ENCODE measurements at regions not wholly inside any gene's neighbourhood (a gene's known extent, or its start where the extent isn't known, plus 50 kb on each side); places are given as distances from the start of the nearest gene placed in this dataset.

- Histone ChIP-seq H3K27me3 (ENCODE audit: control insufficient read depth, insufficient read depth, low read length) (no peaks in the 10 kb centered on the region), H3K36me3 (ENCODE audit: control insufficient read depth, insufficient read depth, low read length) (no peaks in the 10 kb centered on the region), H3K4me3 (ENCODE audit: low read depth, low read length) (no peak overlapping the region)
- TF ChIP-seq, protein P1, sequence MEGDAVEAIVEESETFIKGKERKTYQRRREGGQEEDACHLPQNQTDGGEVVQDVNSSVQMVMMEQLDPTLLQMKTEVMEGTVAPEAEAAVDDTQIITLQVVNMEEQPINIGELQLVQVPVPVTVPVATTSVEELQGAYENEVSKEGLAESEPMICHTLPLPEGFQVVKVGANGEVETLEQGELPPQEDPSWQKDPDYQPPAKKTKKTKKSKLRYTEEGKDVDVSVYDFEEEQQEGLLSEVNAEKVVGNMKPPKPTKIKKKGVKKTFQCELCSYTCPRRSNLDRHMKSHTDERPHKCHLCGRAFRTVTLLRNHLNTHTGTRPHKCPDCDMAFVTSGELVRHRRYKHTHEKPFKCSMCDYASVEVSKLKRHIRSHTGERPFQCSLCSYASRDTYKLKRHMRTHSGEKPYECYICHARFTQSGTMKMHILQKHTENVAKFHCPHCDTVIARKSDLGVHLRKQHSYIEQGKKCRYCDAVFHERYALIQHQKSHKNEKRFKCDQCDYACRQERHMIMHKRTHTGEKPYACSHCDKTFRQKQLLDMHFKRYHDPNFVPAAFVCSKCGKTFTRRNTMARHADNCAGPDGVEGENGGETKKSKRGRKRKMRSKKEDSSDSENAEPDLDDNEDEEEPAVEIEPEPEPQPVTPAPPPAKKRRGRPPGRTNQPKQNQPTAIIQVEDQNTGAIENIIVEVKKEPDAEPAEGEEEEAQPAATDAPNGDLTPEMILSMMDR (IDR thresholded peaks at IDR 0.05; ENCODE audit: insufficient read depth, low read length, poor library complexity, severe bottlenecking) = no peak
- DNase-seq (ENCODE audit: low read depth) = no peak
Measured at GRCh38 chr3:154060238-154061000, 60.8 kb upstream of the ARHGEF26 start.

DNA sequence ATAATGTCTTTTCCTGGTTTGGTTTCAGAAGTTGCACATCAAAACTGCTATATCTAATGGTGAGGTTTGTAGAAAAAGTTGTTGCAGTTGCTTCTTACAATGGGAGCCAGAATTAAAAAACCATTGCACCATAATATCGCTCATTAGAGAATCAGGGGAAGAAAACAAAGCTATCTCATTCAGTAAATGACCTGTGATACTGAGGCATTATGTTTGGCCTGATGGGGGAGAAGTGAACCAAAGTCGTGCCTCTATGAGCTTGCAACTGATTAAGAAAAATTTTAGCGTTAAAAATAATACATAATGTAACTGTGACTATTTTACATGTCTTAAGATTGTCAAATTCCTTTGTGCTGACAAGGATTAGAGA lies 60.2 kb upstream of the ARHGEF26 start:
- Histone ChIP-seq H3K4me3 (ENCODE audit: low read depth, low read length) (no peak overlapping the region), H3K36me3 (ENCODE audit: control insufficient read depth, insufficient read depth, low read length) (no peaks in the 10 kb centered on the region), H3K27me3 (ENCODE audit: control insufficient read depth, insufficient read depth, low read length) (no peaks in the 10 kb centered on the region)
- DNase-seq (ENCODE audit: low read depth) = no peak
- TF ChIP-seq, protein P1 (IDR thresholded peaks at IDR 0.05; ENCODE audit: insufficient read depth, low read length, poor library complexity, severe bottlenecking) = no peak

DNA sequence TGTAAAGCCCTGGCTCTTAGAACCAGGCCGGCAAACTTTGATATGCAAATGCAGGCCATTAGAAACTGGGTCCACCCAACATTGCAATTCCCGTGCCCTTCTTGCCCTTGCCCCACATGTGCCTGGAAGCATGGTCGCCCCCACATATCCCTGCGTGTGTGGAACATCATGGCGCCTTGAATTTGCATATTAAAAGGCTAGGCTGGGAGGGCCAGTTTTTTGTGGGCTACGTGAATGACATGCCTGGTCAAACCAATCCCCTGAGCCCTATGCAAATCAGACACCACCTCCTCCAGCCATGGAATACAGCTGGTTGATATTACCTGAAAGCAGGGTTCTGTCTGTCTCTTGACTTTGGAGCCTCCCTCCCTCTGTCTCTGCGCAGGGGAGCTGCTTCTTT lies 58.7 kb upstream of the ARHGEF26 start:
- H3K4me3 ChIP-seq (ENCODE audit: low read depth, low read length) = no peak overlapping the region
- TF ChIP-seq, protein P1 (IDR thresholded peaks at IDR 0.05; ENCODE audit: insufficient read depth, low read length, poor library complexity, severe bottlenecking) = no peak
- no peaks in the 10 kb centered on the region for H3K36me3 ChIP-seq (ENCODE audit: control insufficient read depth, insufficient read depth, low read length)
- DNase-seq (ENCODE audit: low read depth) = no peak
- H3K27me3 ChIP-seq (ENCODE audit: control insufficient read depth, insufficient read depth, low read length) = no peaks in the 10 kb centered on the region

DNA sequence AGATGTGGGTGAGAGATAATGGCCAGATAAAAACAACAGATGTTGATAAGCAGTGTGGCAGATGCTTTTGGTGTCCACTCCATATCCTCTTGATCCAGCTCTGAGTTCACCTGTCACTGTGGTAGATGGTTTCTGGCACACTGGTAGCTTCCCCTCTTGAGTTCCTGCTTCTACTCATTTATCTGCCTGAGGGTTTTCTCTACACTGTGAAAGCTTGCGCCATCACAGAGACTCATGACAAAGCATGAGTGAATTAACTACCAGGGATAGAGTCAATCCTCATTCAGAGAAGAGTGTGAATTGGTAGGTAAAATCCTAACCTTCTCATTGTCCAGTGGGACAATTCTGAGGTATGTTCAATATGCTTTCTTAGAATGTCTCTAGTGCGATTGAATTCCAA lies 50.0 kb upstream of the ARHGEF26 start:
- TF ChIP-seq, protein P1 (IDR thresholded peaks at IDR 0.05; ENCODE audit: insufficient read depth, low read length, poor library complexity, severe bottlenecking) = no peak
- no peak overlapping the region for H3K4me3 ChIP-seq (ENCODE audit: low read depth, low read length)
- DNase-seq (ENCODE audit: low read depth) = no peak

More for the DNA sequence above, 50.0 kb upstream of the ARHGEF26 start:
- H3K36me3 ChIP-seq (ENCODE audit: control insufficient read depth, insufficient read depth, low read length) = no peaks in the 10 kb centered on the region
- H3K27me3 ChIP-seq (ENCODE audit: control insufficient read depth, insufficient read depth, low read length) = no peaks in the 10 kb centered on the region

Data from kidney epithelial cell (primary cell).